Spleen (tissue), 11 donors: ENCODE measurements at regions not wholly inside any gene's neighbourhood (a gene's known extent, or its start where the extent isn't known, plus 50 kb on each side); places are given as distances from the start of the nearest gene placed in this dataset.

Experiments
- DNase-seq: peaks from one replicate; pipeline ENCODE4 v3.0.0-alpha.2; 2020
- H3K27ac ChIP-seq, 8 donors: fragments of 200-600 bp; sonication (generic) in 7 of 8; 1 replicate in 4 of 8; 2 replicates in 4 of 8; pipeline versions ENCODE4 v1.5.0 to v1.8.0; 2016 to 2021; ENCODE audit warnings: inconsistent platforms in 4 of 8, mild to moderate bottlenecking in 4 of 8, moderate library complexity in 1 of 8
- H3K27me3 ChIP-seq, 7 donors: fragments of 200-600 bp; sonication (generic) in 6 of 7; replicated peaks in 1 of 7; 1 replicate in 4 of 7; 2 replicates in 3 of 7; pipeline versions ENCODE4 v1.5.0 to v1.8.0; 2016 to 2021; ENCODE audit warnings: inconsistent platforms in 3 of 7, mild to moderate bottlenecking in 1 of 7
- H3K36me3 ChIP-seq, 6 donors: fragments of 200-600 bp; sonication (generic) in 5 of 6; 1 replicate in 4 of 6; 2 replicates in 2 of 6; pipeline versions ENCODE4 v1.5.0 to v1.8.0; 2016 to 2021; ENCODE audit warnings: inconsistent platforms in 2 of 6
- H3K4me1 ChIP-seq, 6 donors: fragments of 200-600 bp; sonication (generic) in 5 of 6; 1 replicate in 3 of 6; 2 replicates in 3 of 6; pipeline versions ENCODE4 v1.5.0 to v1.8.0; 2016 to 2021; ENCODE audit warnings: inconsistent platforms in 3 of 6
- H3K4me3 ChIP-seq, 8 donors: fragments of 200-600 bp; sonication (generic) in 7 of 8; 1 replicate in 4 of 8; 2 replicates in 4 of 8; pipeline versions ENCODE4 v1.5.0 to v1.8.0; 2016 to 2021; ENCODE audit warnings: inconsistent platforms in 4 of 8, mild to moderate bottlenecking in 4 of 8, moderate library complexity in 2 of 8
- H3K9me3 ChIP-seq, 8 donors: fragments of 200-600 bp; sonication (generic) in 7 of 8; 1 replicate in 4 of 8; 2 replicates in 4 of 8; pipeline versions ENCODE4 v1.5.0 to v1.8.0; 2016 to 2021; ENCODE audit warnings: inconsistent platforms in 4 of 8
- POLR2A ChIP-seq, 3 donors: fragments of 450-650 bp; IDR thresholded peaks; one replicate each; pipeline ENCODE4 v1.5.1; 2017; ENCODE audit warnings: antibody characterized with exemption in 3 of 3, mild to moderate bottlenecking in 1 of 3
- POLR2AphosphoS5 ChIP-seq, 3 donors: sonication (generic); formaldehyde crosslinking; IDR thresholded peaks; one replicate each; pipeline ENCODE4 v1.5.1; 2017; ENCODE audit warnings: antibody characterized with exemption in 3 of 3
- WGBS, 5 donors: extraction: QIAGEN DNeasy Blood & Tissue Kit in 3 of 5; methylation state at CpG; one replicate each; pipeline versions ENCODE4 v1.1.5 to v1.1.7; 2013 to 2018; 5-methylcytosine and 5-hydroxymethylcytosine counted together
- intact Hi-C: fragments of 100-400 bp; cut with DNase I; formaldehyde crosslinking; loops from one replicate; pipeline ENCODE4 v1.15.0; 2023; ENCODE audit warnings: low total_unique reads
- TF ChIP-seq, protein P1 (sequence below), 11 experiments: fragments of 200-600 bp in 7 of 11; fragments of 450-650 bp in 4 of 11; sonication (generic) in 4 of 11; IDR thresholded peaks in 8 of 11; conservative IDR thresholded peaks in 3 of 11; 1 replicate in 7 of 11; 2 replicates in 4 of 11; pipeline versions ENCODE4 v1.4.0 to v1.8.0; 2016 to 2021; ENCODE audit warnings: antibody characterized with exemption in 11 of 11, inconsistent platforms in 4 of 11, mild to moderate bottlenecking in 1 of 11
- donor health status: healthy with polysubstance abuse.
- donor health status: DM: no; HTN: no; CAD: no; lungs with moderate emphysema.
- donor health status: DM: no; HTN: no; CAD: no.
- donor health status: Bipolar disorder and iron deficiency.
- donor health status: healthy.
- donor health status: DM: no; HTN: no; CAD: no.
- donor health status: DM: yes; HTN: yes; CAD: no.

GRCh38 chr1:194342484-194343262, 1156.3 kb upstream of the B3GALT2 start:
- no peaks in the 10 kb centered on the region for H3K27me3 ChIP-seq
- intact Hi-C loops: no loop called here
- DNase-seq: no peak
- no peak for TF ChIP-seq POLR2A (IDR thresholded peaks at IDR 0.05)
- no peak overlapping the region for H3K27ac ChIP-seq
- H3K36me3 ChIP-seq: no peaks in the 10 kb centered on the region
- H3K4me3 ChIP-seq: no peak overlapping the region
- H3K4me1 ChIP-seq: no peaks in the 10 kb centered on the region
- no peaks in the 10 kb centered on the region for H3K9me3 ChIP-seq
- WGBS, 5 donors: 82 to 91% (median 83%) methylated on average over 18 of the region's 18 CpGs

DNA sequence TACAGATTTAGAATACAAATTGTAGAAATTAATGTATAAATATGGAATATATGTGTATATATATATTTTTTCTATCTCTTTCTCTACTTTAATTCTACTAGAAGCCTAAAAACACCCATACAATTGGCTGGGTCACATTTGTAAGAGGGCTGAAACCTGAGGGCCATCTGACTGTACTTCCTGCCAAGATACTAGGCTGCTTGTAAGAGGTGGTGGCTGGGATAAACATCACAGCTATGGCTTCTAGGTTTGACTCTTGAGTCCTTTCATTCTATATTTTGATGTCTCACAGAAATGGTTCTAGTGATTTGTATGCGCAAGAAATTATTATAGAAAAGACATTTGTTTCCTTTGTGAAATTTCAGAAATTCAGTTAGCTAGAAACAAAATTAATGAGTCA, 1155.2 kb upstream of the B3GALT2 start:
- Histone ChIP-seq H3K9me3 (no peaks in the 10 kb centered on the region), H3K4me3 (no peak overlapping the region), H3K4me1 (no peaks in the 10 kb centered on the region), H3K27me3 (no peaks in the 10 kb centered on the region), H3K27ac (no peak overlapping the region), H3K36me3 (no peaks in the 10 kb centered on the region)
- intact Hi-C loops: no loop called here
- TF ChIP-seq POLR2AphosphoS5 (IDR thresholded peaks at IDR 0.05): no peak
- TF ChIP-seq, protein P1, sequence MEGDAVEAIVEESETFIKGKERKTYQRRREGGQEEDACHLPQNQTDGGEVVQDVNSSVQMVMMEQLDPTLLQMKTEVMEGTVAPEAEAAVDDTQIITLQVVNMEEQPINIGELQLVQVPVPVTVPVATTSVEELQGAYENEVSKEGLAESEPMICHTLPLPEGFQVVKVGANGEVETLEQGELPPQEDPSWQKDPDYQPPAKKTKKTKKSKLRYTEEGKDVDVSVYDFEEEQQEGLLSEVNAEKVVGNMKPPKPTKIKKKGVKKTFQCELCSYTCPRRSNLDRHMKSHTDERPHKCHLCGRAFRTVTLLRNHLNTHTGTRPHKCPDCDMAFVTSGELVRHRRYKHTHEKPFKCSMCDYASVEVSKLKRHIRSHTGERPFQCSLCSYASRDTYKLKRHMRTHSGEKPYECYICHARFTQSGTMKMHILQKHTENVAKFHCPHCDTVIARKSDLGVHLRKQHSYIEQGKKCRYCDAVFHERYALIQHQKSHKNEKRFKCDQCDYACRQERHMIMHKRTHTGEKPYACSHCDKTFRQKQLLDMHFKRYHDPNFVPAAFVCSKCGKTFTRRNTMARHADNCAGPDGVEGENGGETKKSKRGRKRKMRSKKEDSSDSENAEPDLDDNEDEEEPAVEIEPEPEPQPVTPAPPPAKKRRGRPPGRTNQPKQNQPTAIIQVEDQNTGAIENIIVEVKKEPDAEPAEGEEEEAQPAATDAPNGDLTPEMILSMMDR (IDR thresholded peaks at IDR 0.05 in 8 of 11, conservative IDR thresholded peaks at IDR 0.05 in 3 of 11): no peak
- TF ChIP-seq POLR2A (IDR thresholded peaks at IDR 0.05): no peak
- DNase-seq: no peak
- WGBS, 5 donors: 92 to 95% (median 93%) methylated on average over 1 of the region's 1 CpG

DNA sequence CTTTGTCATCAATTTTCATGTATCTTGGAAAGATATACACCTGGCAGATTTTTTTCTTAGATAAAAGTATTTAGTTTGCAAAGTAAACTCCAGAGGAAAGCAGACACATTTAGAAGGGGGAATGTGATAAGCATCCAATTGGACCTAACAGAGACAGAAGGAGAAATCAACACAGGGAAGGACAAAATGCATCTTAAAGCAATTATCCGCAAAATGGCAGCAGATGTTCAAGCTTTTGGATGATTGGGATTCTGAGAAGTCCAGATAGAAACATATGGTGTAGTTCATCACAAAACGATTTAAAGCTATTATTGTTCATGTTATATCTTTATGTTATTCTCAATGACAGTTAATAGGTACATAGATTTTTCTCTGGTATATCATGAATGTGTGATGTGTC, 1153.1 kb upstream of the B3GALT2 start:
- no peak for DNase-seq
- Histone ChIP-seq H3K36me3 (no peaks in the 10 kb centered on the region), H3K4me1 (no peaks in the 10 kb centered on the region), H3K27ac (no peak overlapping the region), H3K27me3 (no peaks in the 10 kb centered on the region), H3K9me3 (no peaks in the 10 kb centered on the region), H3K4me3 (no peak overlapping the region)
- intact Hi-C loops: no loop called here
- TF ChIP-seq, protein P1 (IDR thresholded peaks at IDR 0.05 in 8 of 11, conservative IDR thresholded peaks at IDR 0.05 in 3 of 11): no peak
- no peak for TF ChIP-seq POLR2AphosphoS5 (IDR thresholded peaks at IDR 0.05)
- TF ChIP-seq POLR2A (IDR thresholded peaks at IDR 0.05): no peak
- 82 to 91% (median 84%) methylated on average over 2 of the region's 2 CpGs for WGBS, 5 donors

DNA sequence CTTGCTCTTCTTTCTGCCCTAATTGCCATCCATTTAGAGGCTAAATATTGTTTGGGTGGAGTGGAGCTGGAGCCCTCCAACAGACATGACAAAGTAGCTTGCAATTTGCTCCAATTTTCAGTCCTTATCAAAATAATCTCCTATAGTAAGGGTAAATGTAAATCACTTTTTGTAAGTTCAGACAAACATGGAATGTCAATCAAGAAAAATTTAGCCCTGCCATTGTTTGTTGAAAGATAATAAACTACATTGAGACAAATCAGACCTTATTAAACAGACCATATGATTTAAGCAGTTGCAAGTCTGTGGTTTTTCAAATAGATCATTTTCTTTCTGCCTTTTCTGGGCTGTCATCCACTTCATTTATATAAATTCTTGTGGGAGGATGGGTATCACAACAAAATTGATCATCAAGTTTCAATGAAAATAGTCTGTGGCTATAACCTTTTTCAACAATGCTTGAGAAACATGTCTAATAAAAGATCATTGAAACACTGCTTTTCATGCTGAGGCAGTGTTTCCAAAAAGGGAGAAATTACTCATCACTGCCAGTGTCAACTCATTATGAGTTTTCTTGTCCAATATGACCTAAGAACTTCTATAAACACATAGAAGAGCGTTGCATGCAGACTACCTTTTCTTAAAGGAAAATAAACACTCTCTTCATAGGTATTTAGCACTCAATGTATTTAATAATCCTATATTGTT, 1152.0 kb upstream of the B3GALT2 start:
- Histone ChIP-seq H3K27ac (no peak overlapping the region), H3K36me3 (no peaks in the 10 kb centered on the region), H3K27me3 (no peaks in the 10 kb centered on the region), H3K4me1 (no peaks in the 10 kb centered on the region), H3K9me3 (no peaks in the 10 kb centered on the region), H3K4me3 (no peak overlapping the region)
- TF ChIP-seq, protein P1 (IDR thresholded peaks at IDR 0.05 in 8 of 11, conservative IDR thresholded peaks at IDR 0.05 in 3 of 11): no peak
- TF ChIP-seq POLR2AphosphoS5 (IDR thresholded peaks at IDR 0.05): no peak
- TF ChIP-seq POLR2A (IDR thresholded peaks at IDR 0.05): no peak
- intact Hi-C loops: no loop called here
- DNase-seq: no peak
- 48 to 59% (median 53%) methylated on average over 1 of the region's 1 CpG for WGBS, 5 donors
